Mammary epithelial cell (primary cell): ENCODE measurements at regions not wholly inside any gene's neighbourhood (a gene's known extent, or its start where the extent isn't known, plus 50 kb on each side); places are given as distances from the start of the nearest gene placed in this dataset.

Experiments
- EZH2 ChIP-seq: IDR thresholded peaks from 2 replicates; pipeline ENCODE4 v1.6.1; 2012; ENCODE audit warnings: low read length, inconsistent platforms, borderline replicate concordance
- TF ChIP-seq, protein P1 (sequence below), 2 donors: IDR thresholded peaks in 1 of 2; conservative IDR thresholded peaks in 1 of 2; 2 replicates each; pipeline ENCODE4 v1.5.1; 2011 to 2012; ENCODE audit warnings: inconsistent platforms in 2 of 2, low read length in 2 of 2, mild to moderate bottlenecking in 2 of 2, control low read depth in 1 of 2, low read depth in 1 of 2; ENCODE audit not compliant: insufficient read depth in 1 of 2; ENCODE audit errors: extremely low read depth in 1 of 2

DNA sequence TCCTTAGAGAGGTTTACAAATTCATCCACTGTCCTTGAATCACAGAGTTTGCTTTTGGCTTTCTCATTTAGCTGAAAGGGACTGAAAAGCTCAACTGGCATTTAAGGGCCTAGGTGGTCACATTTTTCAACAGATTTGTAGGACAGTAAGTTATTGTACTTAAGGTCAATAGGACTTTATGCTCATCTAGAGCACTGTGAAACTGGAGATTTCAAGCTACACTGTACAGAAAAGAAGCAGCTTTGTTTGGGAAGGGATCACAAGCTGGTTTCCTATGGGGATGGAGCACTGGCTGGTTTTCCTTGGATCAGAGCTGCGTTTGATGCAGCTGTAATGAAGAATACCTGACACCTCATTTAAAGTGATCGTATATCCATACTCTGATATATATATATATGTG is 482.7 kb downstream of the FBXO15 start:
- TF ChIP-seq, protein P1, sequence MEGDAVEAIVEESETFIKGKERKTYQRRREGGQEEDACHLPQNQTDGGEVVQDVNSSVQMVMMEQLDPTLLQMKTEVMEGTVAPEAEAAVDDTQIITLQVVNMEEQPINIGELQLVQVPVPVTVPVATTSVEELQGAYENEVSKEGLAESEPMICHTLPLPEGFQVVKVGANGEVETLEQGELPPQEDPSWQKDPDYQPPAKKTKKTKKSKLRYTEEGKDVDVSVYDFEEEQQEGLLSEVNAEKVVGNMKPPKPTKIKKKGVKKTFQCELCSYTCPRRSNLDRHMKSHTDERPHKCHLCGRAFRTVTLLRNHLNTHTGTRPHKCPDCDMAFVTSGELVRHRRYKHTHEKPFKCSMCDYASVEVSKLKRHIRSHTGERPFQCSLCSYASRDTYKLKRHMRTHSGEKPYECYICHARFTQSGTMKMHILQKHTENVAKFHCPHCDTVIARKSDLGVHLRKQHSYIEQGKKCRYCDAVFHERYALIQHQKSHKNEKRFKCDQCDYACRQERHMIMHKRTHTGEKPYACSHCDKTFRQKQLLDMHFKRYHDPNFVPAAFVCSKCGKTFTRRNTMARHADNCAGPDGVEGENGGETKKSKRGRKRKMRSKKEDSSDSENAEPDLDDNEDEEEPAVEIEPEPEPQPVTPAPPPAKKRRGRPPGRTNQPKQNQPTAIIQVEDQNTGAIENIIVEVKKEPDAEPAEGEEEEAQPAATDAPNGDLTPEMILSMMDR (conservative IDR thresholded peaks at IDR 0.05 in 1 of 2, IDR thresholded peaks at IDR 0.05 in 1 of 2; ENCODE audit: extremely low read depth in 1 of 2, insufficient read depth in 1 of 2, low read depth in 1 of 2, low read length in 2 of 2), result no peak
- no peak for TF ChIP-seq EZH2
